H9 (cell line): ENCODE measurements at regions not wholly inside any gene's neighbourhood (a gene's known extent, or its start where the extent isn't known, plus 50 kb on each side); places are given as distances from the start of the nearest gene placed in this dataset.

Experiments used
- DNase-seq: peaks from one replicate; pipeline ENCODE4 v3.0.0-alpha.2; 2017
- H2AFZ ChIP-seq: one replicate; pipeline ENCODE4 v1.6.1; 2013; ENCODE audit warnings: mild to moderate bottlenecking, low read length, control low read depth, moderate library complexity
- H2AK5ac ChIP-seq: 2 replicates; pipeline ENCODE4 v1.6.1; 2013; ENCODE audit warnings: low read length, control low read depth, mixed read lengths; ENCODE audit not compliant: insufficient read length
- H2BK120ac ChIP-seq: one replicate; pipeline ENCODE4 v1.6.1; 2013; ENCODE audit warnings: low read depth, mild to moderate bottlenecking, low read length, control low read depth, inconsistent platforms; ENCODE audit not compliant: poor library complexity, severe bottlenecking
- H2BK12ac ChIP-seq: 2 replicates; pipeline ENCODE4 v1.6.1; 2013; ENCODE audit warnings: low read length, control low read depth, mixed read lengths, low read depth; ENCODE audit not compliant: insufficient read length
- H2BK15ac ChIP-seq: 2 replicates; pipeline ENCODE4 v1.6.1; 2013; ENCODE audit warnings: low read depth, low read length, control low read depth
- H2BK20ac ChIP-seq: one replicate; pipeline ENCODE4 v1.6.1; 2013; ENCODE audit warnings: low read depth, mild to moderate bottlenecking, low read length, control low read depth, inconsistent platforms; ENCODE audit not compliant: poor library complexity, severe bottlenecking
- H2BK5ac ChIP-seq: 2 replicates; pipeline ENCODE4 v1.6.1; 2013; ENCODE audit warnings: low read length, control low read depth, mixed read lengths; ENCODE audit not compliant: insufficient read length
- H3K14ac ChIP-seq: 2 replicates; pipeline ENCODE4 v1.6.1; 2013; ENCODE audit warnings: low read length, control low read depth; ENCODE audit not compliant: insufficient read depth
- H3K18ac ChIP-seq: 2 replicates; pipeline ENCODE4 v1.6.1; 2013; ENCODE audit warnings: low read depth, mild to moderate bottlenecking, mixed read lengths, low read length, control low read depth; ENCODE audit not compliant: insufficient read length
- H3K23ac ChIP-seq: 2 replicates; pipeline ENCODE4 v1.6.1; 2013; ENCODE audit warnings: low read length, control low read depth, mixed read lengths, low read depth; ENCODE audit not compliant: insufficient read length
- H3K23me2 ChIP-seq: 2 replicates; pipeline ENCODE4 v1.6.1; 2013; ENCODE audit warnings: low read depth, mild to moderate bottlenecking, mixed read lengths, low read length, control low read depth; ENCODE audit not compliant: insufficient read length, poor library complexity, severe bottlenecking
- H3K27ac ChIP-seq: 2 replicates; pipeline ENCODE4 v1.5.1; 2013; ENCODE audit warnings: low read length, control low read depth, mixed read lengths, low read depth; ENCODE audit not compliant: insufficient read length
- H3K27me3 ChIP-seq: 2 replicates; pipeline ENCODE4 v1.6.1; 2013; ENCODE audit warnings: low read length, control low read depth, inconsistent platforms; ENCODE audit not compliant: insufficient read depth
- H3K4ac ChIP-seq: 2 replicates; pipeline ENCODE4 v1.6.1; 2013; ENCODE audit warnings: low read depth, mild to moderate bottlenecking, control low read depth, inconsistent platforms, low read length, moderate library complexity
- H3K4me1 ChIP-seq: 2 replicates; pipeline ENCODE4 v1.6.1; 2013; ENCODE audit warnings: low read length, control low read depth, inconsistent platforms; ENCODE audit not compliant: insufficient read depth
- H3K4me2 ChIP-seq: 2 replicates; pipeline ENCODE4 v1.6.1; 2013; ENCODE audit warnings: low read length, control low read depth, mixed read lengths; ENCODE audit not compliant: insufficient read length, insufficient read depth
- H3K56ac ChIP-seq: 2 replicates; pipeline ENCODE4 v1.6.1; 2013; ENCODE audit warnings: low read depth, mild to moderate bottlenecking, mixed read lengths, low read length, control low read depth; ENCODE audit not compliant: insufficient read length
- H3K79me1 ChIP-seq: 2 replicates; pipeline ENCODE4 v1.6.1; 2013; ENCODE audit warnings: low read depth, mild to moderate bottlenecking, moderate library complexity, low read length, control low read depth, inconsistent platforms; ENCODE audit not compliant: insufficient read depth, poor library complexity, severe bottlenecking
- H3K79me2 ChIP-seq: 2 replicates; pipeline ENCODE4 v1.6.1; 2013; ENCODE audit warnings: low read length, control low read depth, inconsistent platforms; ENCODE audit not compliant: insufficient read depth
- H3K9ac ChIP-seq: 2 replicates; pipeline ENCODE4 v1.6.1; 2013; ENCODE audit warnings: low read length, control low read depth, mixed read lengths; ENCODE audit not compliant: insufficient read length; ENCODE audit errors: extremely low read depth
- H3K9me3 ChIP-seq: one replicate; pipeline ENCODE4 v1.6.1; 2013; ENCODE audit warnings: low read depth, low read length, inconsistent platforms; ENCODE audit not compliant: control insufficient read depth
- H3T11ph ChIP-seq: one replicate; pipeline ENCODE4 v1.6.1; 2013; ENCODE audit warnings: mild to moderate bottlenecking, low read length, control low read depth, inconsistent platforms
- H4K20me1 ChIP-seq: one replicate; pipeline ENCODE4 v1.6.1; 2013; ENCODE audit not compliant: control insufficient read depth, insufficient read length, insufficient read depth
- H4K5ac ChIP-seq: 2 replicates; pipeline ENCODE4 v1.6.1; 2013; ENCODE audit warnings: low read depth, mild to moderate bottlenecking, mixed read lengths, low read length, control low read depth; ENCODE audit not compliant: insufficient read length
- H4K8ac ChIP-seq: replicated peaks from 2 replicates; pipeline ENCODE4 v1.6.1; 2013; ENCODE audit warnings: low read length, control low read depth, mixed read lengths, low read depth; ENCODE audit not compliant: insufficient read length
- H4K91ac ChIP-seq: 2 replicates; pipeline ENCODE4 v1.6.1; 2013; ENCODE audit warnings: low read depth, mild to moderate bottlenecking, moderate library complexity, mixed read lengths, low read length, control low read depth; ENCODE audit not compliant: insufficient read length
- H3K27ac Mint-ChIP-seq, 3 experiments: 2 replicates in 2 of 3; 3 replicates in 1 of 3; pipeline ENCODE4 v1.8.0; 2020 to 2021; ENCODE audit warnings: mixed read lengths in 3 of 3, mild to moderate bottlenecking in 1 of 3, moderate library complexity in 1 of 3
- H3K27me3 Mint-ChIP-seq: 2 replicates; pipeline ENCODE4 v1.8.0; 2021; ENCODE audit warnings: low read depth, mild to moderate bottlenecking, moderate library complexity, mixed read lengths
- H3K36me3 Mint-ChIP-seq, 3 experiments: 2 replicates in 2 of 3; 3 replicates in 1 of 3; pipeline ENCODE4 v1.8.0; 2020 to 2021; ENCODE audit warnings: low read depth in 3 of 3, mixed read lengths in 3 of 3; ENCODE audit not compliant: insufficient read depth in 1 of 3
- H3K4me1 Mint-ChIP-seq, 2 experiments: 2 replicates each; pipeline ENCODE4 v1.8.0; 2020; ENCODE audit warnings: mixed read lengths in 2 of 2
- H3K4me3 Mint-ChIP-seq, 2 experiments: 2 replicates in 1 of 2; 3 replicates in 1 of 2; pipeline ENCODE4 v1.8.0; 2020 to 2021; ENCODE audit warnings: mild to moderate bottlenecking in 2 of 2, mixed read lengths in 2 of 2, moderate library complexity in 1 of 2
- H3K9me3 Mint-ChIP-seq, 2 experiments: 2 replicates in 1 of 2; 3 replicates in 1 of 2; pipeline ENCODE4 v1.8.0; 2020; ENCODE audit warnings: mild to moderate bottlenecking in 2 of 2, mixed read lengths in 2 of 2, moderate library complexity in 1 of 2
- CTCF ChIP-seq: fragments of 200-600 bp; sonication (generic); conservative IDR thresholded peaks from 3 replicates; pipeline ENCODE4 v1.8.0; 2021; ENCODE audit warnings: antibody characterized with exemption, mild to moderate bottlenecking

- no peak overlapping the region for H2BK20ac ChIP-seq
- no peak overlapping the region for H3K4ac ChIP-seq
- no peaks in the 10 kb centered on the region for H4K20me1 ChIP-seq
- no peaks in the 10 kb centered on the region for H3K4me1 ChIP-seq
- H4K5ac ChIP-seq, result no peak overlapping the region
- H2AFZ ChIP-seq, result no peak overlapping the region
- no peak overlapping the region for H2BK12ac ChIP-seq
- H3K27me3 ChIP-seq, result no peaks in the 10 kb centered on the region
- TF ChIP-seq CTCF, result no peak
- no peak overlapping the region for H3K23ac ChIP-seq
- no peaks in the 10 kb centered on the region for H3K79me1 ChIP-seq
- Mint-ChIP-seq H3K4me3 (no peak overlapping the region), H3K36me3 (no peaks in the 10 kb centered on the region), H3K27ac (no peak overlapping the region), H3K4me1 (peaks cover 3 to 6% of the 10 kb centered on the region in 2 experiments; a peak in 3 of 4 replicates), H3K9me3 (peaks cover 0 to 3% of the 10 kb centered on the region in 2 experiments; a peak in 1 of 5 replicates), H3K27me3 (no peaks in the 10 kb centered on the region)
- no peak overlapping the region for H4K91ac ChIP-seq
- H3K9me3 ChIP-seq, result no peaks in the 10 kb centered on the region
- no peak overlapping the region for H3K9ac ChIP-seq
- no peak overlapping the region for H3K56ac ChIP-seq
- H3K4me2 ChIP-seq, result no peak overlapping the region
- H3K27ac ChIP-seq, result no peak overlapping the region
- no peaks in the 10 kb centered on the region for H3K79me2 ChIP-seq
- no peak overlapping the region for H3K18ac ChIP-seq
- DNase-seq, result no peak
- H3K23me2 ChIP-seq, result no peaks in the 10 kb centered on the region
- H2BK5ac ChIP-seq, result no peak overlapping the region
- no peak overlapping the region for H3K14ac ChIP-seq
- H2AK5ac ChIP-seq, result no peak overlapping the region
- no peak overlapping the region for H4K8ac ChIP-seq
- no peak overlapping the region for H2BK120ac ChIP-seq
- no peak overlapping the region for H2BK15ac ChIP-seq
- H3T11ph ChIP-seq, result no peak overlapping the region
These were observed 207.7 kb downstream of the MAFB start for GRCh38 chr20:40481337-40481736.
